ENCODE measurements at regions not wholly inside any gene's neighbourhood (a gene's known extent, or its start where the extent isn't known, plus 50 kb on each side); places are given as distances from the start of the nearest gene placed in this dataset.

- TF ChIP-seq CTCF (IDR thresholded peaks at IDR 0.05 in 4 of 5, conservative IDR thresholded peaks at IDR 0.05 in 1 of 5) (no peak), POLR2A (IDR thresholded peaks at IDR 0.05) (no peak)
Measured at GRCh38 chr5:163794993-163795392, 289.6 kb downstream of the MAT2B start.

Measured in gastrocnemius medialis (tissue), 4 donors.